ENCODE measurements at regions not wholly inside any gene's neighbourhood (a gene's known extent, or its start where the extent isn't known, plus 50 kb on each side); places are given as distances from the start of the nearest gene placed in this dataset.

DNA sequence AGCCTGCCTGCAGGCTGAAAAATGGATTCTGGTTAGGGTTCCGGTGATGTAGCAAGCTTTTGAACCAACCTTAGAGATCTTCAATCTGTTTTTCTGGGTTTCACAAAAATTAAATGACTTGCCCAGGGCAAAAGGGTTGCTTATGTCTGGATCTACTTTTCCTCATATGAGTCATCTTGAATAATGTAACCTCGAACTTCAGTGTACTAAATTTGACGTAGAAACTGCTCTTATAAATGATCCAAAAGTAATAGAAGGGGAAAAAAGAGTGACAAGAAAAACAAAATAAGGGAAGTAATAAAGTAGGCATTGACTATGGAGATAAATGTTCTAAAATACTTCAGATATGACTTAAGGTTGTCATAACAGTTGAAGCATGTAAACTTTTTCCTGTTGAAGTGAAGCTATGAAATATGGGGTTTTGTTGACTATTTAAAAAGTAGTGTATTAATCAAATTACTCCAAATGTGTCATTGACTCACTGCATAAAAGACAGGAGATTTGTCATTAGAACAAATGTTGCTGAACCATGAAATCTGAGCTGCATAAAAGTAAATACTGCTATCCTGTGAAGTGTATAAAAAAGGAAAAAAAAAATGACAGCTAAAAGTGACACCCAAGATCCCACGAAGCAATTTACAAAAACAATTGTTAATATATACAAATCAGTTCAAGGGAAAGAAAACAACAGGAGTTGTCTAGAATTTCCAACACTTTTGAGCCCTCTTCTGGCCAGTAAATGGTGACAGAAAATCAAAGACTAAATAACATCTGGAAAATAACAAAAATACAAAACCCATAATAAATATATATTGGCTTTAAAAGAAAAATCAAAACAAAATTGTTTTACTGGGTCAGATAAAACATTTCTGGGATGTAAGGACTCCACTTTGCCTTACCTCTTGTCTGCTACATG lies 103.6 kb upstream of the SERPINE2 start:
- no peak for TF ChIP-seq ZNF622 (IDR thresholded peaks at IDR 0.05)
- no peak for TF ChIP-seq SP1 (IDR thresholded peaks at IDR 0.05; ENCODE audit: low read depth, low read length)
- TF ChIP-seq GATAD2B (conservative IDR thresholded peaks at IDR 0.05; ENCODE audit: low read depth): no peak
- no peak for TF ChIP-seq NR2C2 (IDR thresholded peaks at IDR 0.05; ENCODE audit: borderline replicate concordance, control insufficient read depth, insufficient read length, low read depth)
- no peak for TF ChIP-seq EZH2 (IDR thresholded peaks at IDR 0.05; ENCODE audit: borderline replicate concordance, control insufficient read depth, low read depth, low read length)
- TF ChIP-seq TARDBP (IDR thresholded peaks at IDR 0.05; ENCODE audit: borderline replicate concordance): no peak
- TF ChIP-seq, protein P1, sequence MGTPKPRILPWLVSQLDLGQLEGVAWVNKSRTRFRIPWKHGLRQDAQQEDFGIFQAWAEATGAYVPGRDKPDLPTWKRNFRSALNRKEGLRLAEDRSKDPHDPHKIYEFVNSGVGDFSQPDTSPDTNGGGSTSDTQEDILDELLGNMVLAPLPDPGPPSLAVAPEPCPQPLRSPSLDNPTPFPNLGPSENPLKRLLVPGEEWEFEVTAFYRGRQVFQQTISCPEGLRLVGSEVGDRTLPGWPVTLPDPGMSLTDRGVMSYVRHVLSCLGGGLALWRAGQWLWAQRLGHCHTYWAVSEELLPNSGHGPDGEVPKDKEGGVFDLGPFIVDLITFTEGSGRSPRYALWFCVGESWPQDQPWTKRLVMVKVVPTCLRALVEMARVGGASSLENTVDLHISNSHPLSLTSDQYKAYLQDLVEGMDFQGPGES (IDR thresholded peaks at IDR 0.05): no peak
- no peak for TF ChIP-seq SIX5 (IDR thresholded peaks at IDR 0.05; ENCODE audit: low read depth, low read length, severe bottlenecking)
- TF ChIP-seq POLR2AphosphoS5 (IDR thresholded peaks at IDR 0.05; ENCODE audit: low read length): no peak
- TF ChIP-seq, protein P2, sequence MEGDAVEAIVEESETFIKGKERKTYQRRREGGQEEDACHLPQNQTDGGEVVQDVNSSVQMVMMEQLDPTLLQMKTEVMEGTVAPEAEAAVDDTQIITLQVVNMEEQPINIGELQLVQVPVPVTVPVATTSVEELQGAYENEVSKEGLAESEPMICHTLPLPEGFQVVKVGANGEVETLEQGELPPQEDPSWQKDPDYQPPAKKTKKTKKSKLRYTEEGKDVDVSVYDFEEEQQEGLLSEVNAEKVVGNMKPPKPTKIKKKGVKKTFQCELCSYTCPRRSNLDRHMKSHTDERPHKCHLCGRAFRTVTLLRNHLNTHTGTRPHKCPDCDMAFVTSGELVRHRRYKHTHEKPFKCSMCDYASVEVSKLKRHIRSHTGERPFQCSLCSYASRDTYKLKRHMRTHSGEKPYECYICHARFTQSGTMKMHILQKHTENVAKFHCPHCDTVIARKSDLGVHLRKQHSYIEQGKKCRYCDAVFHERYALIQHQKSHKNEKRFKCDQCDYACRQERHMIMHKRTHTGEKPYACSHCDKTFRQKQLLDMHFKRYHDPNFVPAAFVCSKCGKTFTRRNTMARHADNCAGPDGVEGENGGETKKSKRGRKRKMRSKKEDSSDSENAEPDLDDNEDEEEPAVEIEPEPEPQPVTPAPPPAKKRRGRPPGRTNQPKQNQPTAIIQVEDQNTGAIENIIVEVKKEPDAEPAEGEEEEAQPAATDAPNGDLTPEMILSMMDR (IDR thresholded peaks at IDR 0.05 in 2 of 3, conservative IDR thresholded peaks at IDR 0.05 in 1 of 3; ENCODE audit: control insufficient read depth in 2 of 3, extremely low read depth in 1 of 3, insufficient read depth in 1 of 3, low read depth in 3 of 3, low read length in 3 of 3): no peak
- TF ChIP-seq, protein P3, sequence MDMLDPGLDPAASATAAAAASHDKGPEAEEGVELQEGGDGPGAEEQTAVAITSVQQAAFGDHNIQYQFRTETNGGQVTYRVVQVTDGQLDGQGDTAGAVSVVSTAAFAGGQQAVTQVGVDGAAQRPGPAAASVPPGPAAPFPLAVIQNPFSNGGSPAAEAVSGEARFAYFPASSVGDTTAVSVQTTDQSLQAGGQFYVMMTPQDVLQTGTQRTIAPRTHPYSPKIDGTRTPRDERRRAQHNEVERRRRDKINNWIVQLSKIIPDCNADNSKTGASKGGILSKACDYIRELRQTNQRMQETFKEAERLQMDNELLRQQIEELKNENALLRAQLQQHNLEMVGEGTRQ (IDR thresholded peaks at IDR 0.05; ENCODE audit: borderline replicate concordance, low read depth, low read length): no peak

Data from GM12878 (cell line).